OCI-LY1 (cell line): ENCODE measurements at regions not wholly inside any gene's neighbourhood (a gene's known extent, or its start where the extent isn't known, plus 50 kb on each side); places are given as distances from the start of the nearest gene placed in this dataset.

ENCODE experiments used
- H2AFZ ChIP-seq: fragments of 200-600 bp; sonication (generic), shearing (Covaris generic); 2 replicates; pipeline ENCODE4 v1.6.0; 2014; ENCODE audit warnings: antibody characterized with exemption, mild to moderate bottlenecking, low read length
- H3F3A ChIP-seq: fragments of 200-600 bp; sonication (generic), shearing (Covaris generic); 2 replicates; pipeline ENCODE4 v1.6.0; 2014; ENCODE audit warnings: mild to moderate bottlenecking, antibody characterized with exemption, low read length, moderate library complexity; ENCODE audit not compliant: insufficient read depth
- H3K27ac ChIP-seq: fragments of 200-600 bp; sonication (generic); 2 replicates; pipeline ENCODE4 v1.5.1; 2014; ENCODE audit warnings: low read length, mixed run types, mild to moderate bottlenecking, low read depth; ENCODE audit not compliant: poor library complexity, severe bottlenecking
- H3K27me3 ChIP-seq: fragments of 200-600 bp; sonication (generic); 2 replicates; pipeline ENCODE4 v1.6.0; 2014; ENCODE audit warnings: antibody characterized with exemption, mild to moderate bottlenecking, low read length, moderate library complexity; ENCODE audit not compliant: insufficient read depth
- H3K36me3 ChIP-seq: fragments of 200-600 bp; sonication (generic); 2 replicates; pipeline ENCODE4 v1.6.1; 2014; ENCODE audit warnings: mild to moderate bottlenecking, antibody characterized with exemption, low read length, moderate library complexity, mixed read lengths; ENCODE audit not compliant: insufficient read depth
- H3K4me1 ChIP-seq: fragments of 200-600 bp; sonication (generic); 2 replicates; pipeline ENCODE4 v1.5.1; 2014; ENCODE audit warnings: mild to moderate bottlenecking, low read length, moderate library complexity; ENCODE audit not compliant: insufficient read depth, severe bottlenecking
- H3K4me2 ChIP-seq: fragments of 200-600 bp; sonication (generic), shearing (Covaris generic); 2 replicates; pipeline ENCODE4 v1.6.1; 2014; ENCODE audit warnings: low read length
- H3K4me3 ChIP-seq: fragments of 200-600 bp; sonication (generic); 2 replicates; pipeline ENCODE4 v1.5.1; 2014; ENCODE audit warnings: low read length, low read depth, mild to moderate bottlenecking, mixed read lengths; ENCODE audit not compliant: poor library complexity, severe bottlenecking
- H3K79me2 ChIP-seq: fragments of 200-600 bp; shearing (Covaris generic); 2 replicates; pipeline ENCODE4 v1.6.1; 2016; ENCODE audit warnings: mixed run types, low read length, mixed read lengths; ENCODE audit not compliant: insufficient read depth
- H3K9ac ChIP-seq: fragments of 200-600 bp; sonication (generic), shearing (Covaris generic); 2 replicates; pipeline ENCODE4 v1.6.1; 2014; ENCODE audit warnings: mild to moderate bottlenecking, low read length, mixed read lengths
- H3K9me2 ChIP-seq: fragments of 200-600 bp; sonication (generic), shearing (Covaris generic); 2 replicates; pipeline ENCODE4 v1.6.1; 2014; ENCODE audit warnings: low read depth, mild to moderate bottlenecking, low read length, mixed read lengths
- H3K9me3 ChIP-seq: fragments of 200-600 bp; shearing (Covaris generic); 2 replicates; pipeline ENCODE4 v1.6.1; 2014; ENCODE audit warnings: low read length, mixed read lengths
- H4K20me1 ChIP-seq: fragments of 200-600 bp; sonication (generic), shearing (Covaris generic); 2 replicates; pipeline ENCODE4 v1.6.0; 2016; ENCODE audit warnings: mild to moderate bottlenecking, low read length; ENCODE audit not compliant: insufficient read depth
- EZH2 ChIP-seq: fragments of 200-600 bp; sonication (generic), shearing (Covaris generic); IDR thresholded peaks from 2 replicates; pipeline ENCODE4 v1.8.0; 2017; ENCODE audit warnings: borderline replicate concordance, mixed run types, mild to moderate bottlenecking, antibody characterized with exemption, low read length, moderate library complexity, mixed read lengths
- TF ChIP-seq, protein P1 (sequence below): fragments of 200-600 bp; sonication (generic), shearing (Covaris generic); IDR thresholded peaks from 2 replicates; pipeline ENCODE4 v1.5.1; 2017; ENCODE audit warnings: mild to moderate bottlenecking, antibody characterized with exemption, low read length, moderate library complexity, mixed read lengths

DNA sequence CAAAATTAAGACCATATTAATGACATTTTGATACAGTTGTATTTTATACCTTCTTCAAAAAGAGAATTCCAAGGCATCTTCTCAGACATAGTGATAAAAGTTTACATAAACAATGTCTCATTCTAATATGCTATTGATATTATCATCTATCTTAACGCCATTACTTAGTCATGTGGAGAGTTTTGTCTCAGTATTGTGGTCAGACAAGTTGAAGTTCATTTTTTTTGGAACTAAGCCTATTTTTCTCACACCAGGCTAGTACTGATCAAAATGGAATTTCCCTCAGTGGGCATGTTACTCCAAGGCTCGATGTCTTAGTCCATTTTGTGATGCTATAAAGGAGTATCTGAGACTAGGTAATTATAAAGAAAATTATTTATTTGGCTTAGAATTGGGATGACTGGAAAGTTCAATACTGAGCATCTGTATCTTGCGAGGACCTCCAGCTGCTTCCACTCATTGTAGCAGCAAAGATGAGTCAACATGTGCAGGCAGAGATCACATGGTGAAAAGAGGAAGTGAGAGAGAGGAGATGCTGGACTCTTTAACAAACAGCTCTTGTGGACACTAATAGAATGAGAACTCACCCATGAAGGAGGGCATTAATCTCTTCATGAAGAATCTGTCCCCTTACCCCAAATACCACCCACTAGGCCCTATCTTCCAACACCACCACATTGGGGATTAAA, 825.5 kb upstream of the MANEA start:
- no peak overlapping the region for H3K27ac ChIP-seq
- H3K9ac ChIP-seq: no peak overlapping the region
- no peaks in the 10 kb centered on the region for H3K9me2 ChIP-seq
- peaks cover 10% of the 10 kb centered on the region for H3K4me1 ChIP-seq
- no peak overlapping the region for H3K4me2 ChIP-seq
- H3K4me3 ChIP-seq: no peak overlapping the region
- H3K9me3 ChIP-seq: no peaks in the 10 kb centered on the region
- no peak for TF ChIP-seq EZH2
- TF ChIP-seq, protein P1, sequence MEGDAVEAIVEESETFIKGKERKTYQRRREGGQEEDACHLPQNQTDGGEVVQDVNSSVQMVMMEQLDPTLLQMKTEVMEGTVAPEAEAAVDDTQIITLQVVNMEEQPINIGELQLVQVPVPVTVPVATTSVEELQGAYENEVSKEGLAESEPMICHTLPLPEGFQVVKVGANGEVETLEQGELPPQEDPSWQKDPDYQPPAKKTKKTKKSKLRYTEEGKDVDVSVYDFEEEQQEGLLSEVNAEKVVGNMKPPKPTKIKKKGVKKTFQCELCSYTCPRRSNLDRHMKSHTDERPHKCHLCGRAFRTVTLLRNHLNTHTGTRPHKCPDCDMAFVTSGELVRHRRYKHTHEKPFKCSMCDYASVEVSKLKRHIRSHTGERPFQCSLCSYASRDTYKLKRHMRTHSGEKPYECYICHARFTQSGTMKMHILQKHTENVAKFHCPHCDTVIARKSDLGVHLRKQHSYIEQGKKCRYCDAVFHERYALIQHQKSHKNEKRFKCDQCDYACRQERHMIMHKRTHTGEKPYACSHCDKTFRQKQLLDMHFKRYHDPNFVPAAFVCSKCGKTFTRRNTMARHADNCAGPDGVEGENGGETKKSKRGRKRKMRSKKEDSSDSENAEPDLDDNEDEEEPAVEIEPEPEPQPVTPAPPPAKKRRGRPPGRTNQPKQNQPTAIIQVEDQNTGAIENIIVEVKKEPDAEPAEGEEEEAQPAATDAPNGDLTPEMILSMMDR: no peak
- H3F3A ChIP-seq: no peaks in the 10 kb centered on the region
- H2AFZ ChIP-seq: no peak overlapping the region
- no peaks in the 10 kb centered on the region for H3K27me3 ChIP-seq
- H4K20me1 ChIP-seq: no peaks in the 10 kb centered on the region
- no peaks in the 10 kb centered on the region for H3K79me2 ChIP-seq
- no peaks in the 10 kb centered on the region for H3K36me3 ChIP-seq

DNA sequence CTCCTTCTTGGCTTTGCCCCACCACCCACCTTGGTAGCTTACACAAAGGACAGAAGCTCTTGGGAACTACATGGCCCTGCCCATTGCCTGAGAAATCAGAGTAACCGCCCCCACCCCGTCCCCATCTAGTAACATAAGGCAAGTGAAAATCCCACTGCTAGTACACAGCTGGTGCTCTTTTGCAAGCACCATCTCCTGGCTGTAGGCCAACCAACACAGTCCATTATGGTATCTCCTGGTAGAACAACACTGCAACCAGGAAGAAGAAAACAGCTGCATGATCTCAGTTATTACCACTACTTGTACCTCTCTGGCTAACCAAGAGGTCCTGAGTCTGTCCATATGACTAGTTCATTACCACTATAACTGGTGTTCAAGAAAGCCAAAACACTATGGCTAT, 841.1 kb upstream of the MANEA start:
- no peaks in the 10 kb centered on the region for H3K36me3 ChIP-seq
- no peaks in the 10 kb centered on the region for H3K4me1 ChIP-seq
- no peak overlapping the region for H3K4me3 ChIP-seq
- H3F3A ChIP-seq: no peaks in the 10 kb centered on the region
- H2AFZ ChIP-seq: no peak overlapping the region
- H3K9ac ChIP-seq: no peak overlapping the region
- no peak overlapping the region for H3K27ac ChIP-seq
- TF ChIP-seq, protein P1: no peak
- TF ChIP-seq EZH2: no peak
- H3K27me3 ChIP-seq: no peaks in the 10 kb centered on the region
- H3K4me2 ChIP-seq: no peak overlapping the region
- no peaks in the 10 kb centered on the region for H3K9me3 ChIP-seq
- no peaks in the 10 kb centered on the region for H3K9me2 ChIP-seq
- no peaks in the 10 kb centered on the region for H3K79me2 ChIP-seq
- no peaks in the 10 kb centered on the region for H4K20me1 ChIP-seq

DNA sequence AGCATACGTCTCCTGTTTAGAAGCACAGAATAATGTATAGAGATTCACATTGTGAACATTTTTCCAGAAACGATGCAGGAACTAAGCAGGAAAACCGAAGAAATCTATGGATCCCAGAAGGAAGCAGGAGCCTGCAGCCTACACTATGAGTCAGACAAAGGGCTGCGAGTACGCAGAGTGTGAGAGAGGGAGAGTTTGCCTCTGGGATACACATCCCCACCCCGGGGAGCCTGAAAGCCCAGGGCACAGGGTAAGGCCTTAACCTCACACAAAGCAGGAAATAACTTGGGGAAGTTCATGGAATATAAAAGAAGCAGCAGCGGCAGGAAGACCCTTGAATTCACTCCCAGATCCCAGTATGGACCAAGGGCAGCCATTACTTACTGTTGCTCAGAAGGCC, 842.1 kb upstream of the MANEA start:
- no peak overlapping the region for H3K4me3 ChIP-seq
- no peaks in the 10 kb centered on the region for H3F3A ChIP-seq
- TF ChIP-seq, protein P1: no peak
- TF ChIP-seq EZH2: no peak
- H3K79me2 ChIP-seq: no peaks in the 10 kb centered on the region
- H3K4me2 ChIP-seq: no peak overlapping the region
- H3K4me1 ChIP-seq: no peaks in the 10 kb centered on the region
- no peaks in the 10 kb centered on the region for H3K27me3 ChIP-seq
- H2AFZ ChIP-seq: no peak overlapping the region
- no peak overlapping the region for H3K9ac ChIP-seq
- no peak overlapping the region for H3K27ac ChIP-seq
- H4K20me1 ChIP-seq: no peaks in the 10 kb centered on the region
- H3K36me3 ChIP-seq: no peaks in the 10 kb centered on the region
- no peaks in the 10 kb centered on the region for H3K9me3 ChIP-seq
- H3K9me2 ChIP-seq: no peaks in the 10 kb centered on the region
